ENCODE measurements at regions not wholly inside any gene's neighbourhood (a gene's known extent, or its start where the extent isn't known, plus 50 kb on each side); places are given as distances from the start of the nearest gene placed in this dataset.

- Mint-ChIP-seq H3K36me3 (no peaks in the 10 kb centered on the region), H3K27me3 (no peaks in the 10 kb centered on the region), H3K27ac (no peak overlapping the region), H3K9me3 (ENCODE audit: low read depth) (peaks cover 21% of the 10 kb centered on the region), H3K4me1 (ENCODE audit: low read depth) (no peaks in the 10 kb centered on the region), H3K4me3 (no peak overlapping the region)
Measured at GRCh38 chr2:122491011-122491410, 735.6 kb downstream of the TSN start.

- Mint-ChIP-seq H3K4me3 (no peak overlapping the region), H3K36me3 (no peaks in the 10 kb centered on the region), H3K4me1 (ENCODE audit: low read depth) (no peaks in the 10 kb centered on the region), H3K27ac (no peak overlapping the region), H3K9me3 (ENCODE audit: low read depth) (no peaks in the 10 kb centered on the region), H3K27me3 (no peaks in the 10 kb centered on the region)
Measured at GRCh38 chr2:122500316-122501105, 745.1 kb downstream of the TSN start.

- peaks cover 4% of the 10 kb centered on the region for H3K9me3 Mint-ChIP-seq (ENCODE audit: low read depth)
- H3K4me1 Mint-ChIP-seq (ENCODE audit: low read depth): no peaks in the 10 kb centered on the region
- no peak overlapping the region for H3K4me3 Mint-ChIP-seq
- H3K27ac Mint-ChIP-seq: no peak overlapping the region
- H3K27me3 Mint-ChIP-seq: no peaks in the 10 kb centered on the region
- H3K36me3 Mint-ChIP-seq: no peaks in the 10 kb centered on the region
Measured at GRCh38 chr2:122506620-122507019, 751.2 kb downstream of the TSN start.

GRCh38 chr2:122507261-122507660 lies 751.8 kb downstream of the TSN start:
- H3K27ac Mint-ChIP-seq: no peak overlapping the region
- H3K36me3 Mint-ChIP-seq: no peaks in the 10 kb centered on the region
- no peaks in the 10 kb centered on the region for H3K27me3 Mint-ChIP-seq
- H3K4me1 Mint-ChIP-seq (ENCODE audit: low read depth): no peaks in the 10 kb centered on the region
- peaks cover 4% of the 10 kb centered on the region for H3K9me3 Mint-ChIP-seq (ENCODE audit: low read depth)
- no peak overlapping the region for H3K4me3 Mint-ChIP-seq

GRCh38 chr2:122512091-122512490 lies 756.6 kb downstream of the TSN start:
- H3K36me3 Mint-ChIP-seq: no peaks in the 10 kb centered on the region
- no peaks in the 10 kb centered on the region for H3K4me1 Mint-ChIP-seq (ENCODE audit: low read depth)
- no peaks in the 10 kb centered on the region for H3K27me3 Mint-ChIP-seq

DNA sequence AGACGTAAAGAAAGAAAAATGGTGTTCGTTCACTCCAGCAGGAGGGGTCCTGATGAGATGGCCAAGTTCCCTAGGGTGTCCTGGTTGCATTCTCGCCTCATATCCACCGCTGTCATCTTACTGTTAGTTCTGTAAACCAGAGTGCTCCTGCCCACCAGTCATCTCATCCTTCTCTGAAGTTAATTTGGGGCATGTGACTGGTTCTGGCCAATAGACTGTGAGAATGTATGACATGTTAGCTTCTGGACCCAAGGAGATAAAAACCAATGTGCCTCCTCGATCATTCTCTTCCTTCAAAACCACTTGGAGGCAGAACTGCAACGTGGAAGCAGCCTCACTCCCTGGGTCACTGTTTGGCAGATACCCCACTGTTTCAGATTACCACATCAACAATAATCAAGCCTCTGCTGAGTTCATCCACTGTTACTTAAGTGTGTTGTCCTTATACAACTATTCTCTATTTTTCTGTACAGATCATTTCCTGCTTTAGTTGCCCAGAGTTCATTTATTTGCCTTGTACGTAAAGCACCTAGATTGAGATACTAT lies 759.1 kb downstream of the TSN start:
- Mint-ChIP-seq H3K4me1 (ENCODE audit: low read depth) (no peaks in the 10 kb centered on the region), H3K4me3 (no peak overlapping the region), H3K27me3 (no peaks in the 10 kb centered on the region), H3K36me3 (no peaks in the 10 kb centered on the region), H3K27ac (no peak overlapping the region), H3K9me3 (ENCODE audit: low read depth) (peaks cover 6% of the 10 kb centered on the region)

More at GRCh38 chr2:122512091-122512490, 756.6 kb downstream of the TSN start:
- H3K27ac Mint-ChIP-seq: no peak overlapping the region
- no peak overlapping the region for H3K4me3 Mint-ChIP-seq
- peaks cover 6% of the 10 kb centered on the region for H3K9me3 Mint-ChIP-seq (ENCODE audit: low read depth)

DNA sequence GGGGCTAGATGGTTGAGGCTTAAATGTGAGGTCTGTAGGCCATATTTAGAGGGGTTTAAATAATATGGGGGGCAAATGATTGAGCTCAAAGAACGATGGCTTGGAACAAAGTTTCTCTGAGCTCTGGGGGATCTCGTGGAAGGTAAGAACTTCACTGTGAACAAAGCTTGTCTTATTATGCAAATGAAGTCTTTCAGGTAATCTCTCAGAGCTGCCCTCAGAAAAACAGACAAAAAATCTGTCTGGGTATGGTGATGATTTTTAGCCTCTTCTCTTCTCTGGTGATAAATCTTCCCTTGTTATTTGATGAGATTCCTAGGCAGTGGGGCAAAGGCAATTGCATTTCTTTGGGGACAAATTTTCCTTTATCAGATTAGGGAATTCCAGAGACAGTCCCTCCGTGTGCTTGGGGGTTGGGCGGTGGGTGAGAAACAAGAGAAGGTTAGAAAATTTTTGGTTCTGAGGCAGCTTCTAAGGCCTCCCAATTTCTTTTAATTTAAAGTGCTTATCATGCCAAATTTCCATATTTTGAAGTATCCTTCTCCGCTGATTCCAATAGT lies 760.4 kb downstream of the TSN start:
- Mint-ChIP-seq H3K27me3 (no peaks in the 10 kb centered on the region), H3K9me3 (ENCODE audit: low read depth) (peaks cover 6% of the 10 kb centered on the region), H3K36me3 (no peaks in the 10 kb centered on the region), H3K27ac (no peak overlapping the region), H3K4me1 (ENCODE audit: low read depth) (no peaks in the 10 kb centered on the region), H3K4me3 (no peak overlapping the region)

GRCh38 chr2:122516775-122517174 lies 761.3 kb downstream of the TSN start:
- no peaks in the 10 kb centered on the region for H3K4me1 Mint-ChIP-seq (ENCODE audit: low read depth)
- H3K27ac Mint-ChIP-seq: no peak overlapping the region
- H3K27me3 Mint-ChIP-seq: no peaks in the 10 kb centered on the region

DNA sequence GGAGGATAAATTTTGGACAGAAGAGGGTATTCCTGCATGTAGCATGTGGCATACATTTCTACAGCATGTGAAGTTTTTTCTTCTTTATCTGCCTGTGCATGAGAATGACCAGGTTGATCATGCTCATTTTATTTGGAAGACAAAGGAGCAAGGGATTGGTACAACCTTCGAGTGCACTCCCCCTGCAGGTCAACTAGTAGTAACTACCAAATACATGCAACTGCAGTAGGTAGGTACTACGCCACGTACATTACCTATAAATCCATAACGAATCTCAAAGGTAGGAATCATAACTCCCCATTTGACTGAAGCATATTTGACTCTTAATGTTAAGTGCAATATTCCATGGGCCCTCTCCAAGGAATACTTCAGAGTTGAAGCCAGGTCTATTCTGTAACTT lies 763.9 kb downstream of the TSN start:
- no peaks in the 10 kb centered on the region for H3K27me3 Mint-ChIP-seq
- no peaks in the 10 kb centered on the region for H3K4me1 Mint-ChIP-seq (ENCODE audit: low read depth)
- no peak overlapping the region for H3K27ac Mint-ChIP-seq
- H3K36me3 Mint-ChIP-seq: no peaks in the 10 kb centered on the region
- no peak overlapping the region for H3K4me3 Mint-ChIP-seq
- H3K9me3 Mint-ChIP-seq (ENCODE audit: low read depth): peaks cover 3% of the 10 kb centered on the region

More at GRCh38 chr2:122516775-122517174, 761.3 kb downstream of the TSN start:
- peaks cover 6% of the 10 kb centered on the region for H3K9me3 Mint-ChIP-seq (ENCODE audit: low read depth)
- H3K4me3 Mint-ChIP-seq: no peak overlapping the region
- no peaks in the 10 kb centered on the region for H3K36me3 Mint-ChIP-seq

GRCh38 chr2:122519821-122520611 lies 764.6 kb downstream of the TSN start:
- no peaks in the 10 kb centered on the region for H3K9me3 Mint-ChIP-seq (ENCODE audit: low read depth)
- H3K36me3 Mint-ChIP-seq: no peaks in the 10 kb centered on the region
- no peaks in the 10 kb centered on the region for H3K27me3 Mint-ChIP-seq
- no peak overlapping the region for H3K4me3 Mint-ChIP-seq
- no peaks in the 10 kb centered on the region for H3K4me1 Mint-ChIP-seq (ENCODE audit: low read depth)
- H3K27ac Mint-ChIP-seq: no peak overlapping the region

DNA sequence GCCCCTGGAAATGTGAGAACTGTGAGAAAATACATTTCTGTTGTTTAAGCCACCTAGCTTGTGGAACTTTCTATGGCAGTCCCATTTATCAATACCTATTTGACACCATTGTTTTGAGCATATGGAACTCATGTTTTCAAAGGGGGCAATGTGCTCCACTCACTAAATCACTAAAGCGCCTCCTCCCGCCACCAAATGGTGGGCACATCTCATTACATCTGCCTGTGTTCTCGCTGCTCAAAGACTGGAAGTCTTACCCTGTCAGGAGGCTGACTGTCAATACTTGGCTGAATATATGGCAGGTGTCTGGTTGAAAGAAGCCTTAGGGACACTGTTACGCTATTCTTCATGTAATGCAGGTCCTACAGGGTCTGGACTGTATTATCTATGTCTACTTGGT lies 767.7 kb downstream of the TSN start:
- Mint-ChIP-seq H3K27ac (no peak overlapping the region), H3K4me1 (ENCODE audit: low read depth) (no peaks in the 10 kb centered on the region), H3K36me3 (no peaks in the 10 kb centered on the region), H3K27me3 (no peaks in the 10 kb centered on the region), H3K9me3 (ENCODE audit: low read depth) (no peaks in the 10 kb centered on the region), H3K4me3 (no peak overlapping the region)

GRCh38 chr2:122523981-122524380 lies 768.5 kb downstream of the TSN start:
- no peaks in the 10 kb centered on the region for H3K36me3 Mint-ChIP-seq
- no peak overlapping the region for H3K4me3 Mint-ChIP-seq
- H3K27me3 Mint-ChIP-seq: no peaks in the 10 kb centered on the region
- H3K4me1 Mint-ChIP-seq (ENCODE audit: low read depth): no peaks in the 10 kb centered on the region
- H3K27ac Mint-ChIP-seq: no peak overlapping the region
- no peaks in the 10 kb centered on the region for H3K9me3 Mint-ChIP-seq (ENCODE audit: low read depth)

GRCh38 chr2:122525336-122525735 lies 769.9 kb downstream of the TSN start:
- Mint-ChIP-seq H3K9me3 (ENCODE audit: low read depth) (no peaks in the 10 kb centered on the region), H3K27ac (no peak overlapping the region), H3K27me3 (no peaks in the 10 kb centered on the region), H3K36me3 (no peaks in the 10 kb centered on the region), H3K4me1 (ENCODE audit: low read depth) (no peaks in the 10 kb centered on the region), H3K4me3 (no peak overlapping the region)

GRCh38 chr2:122528061-122528460 lies 772.6 kb downstream of the TSN start:
- no peak overlapping the region for H3K27ac Mint-ChIP-seq
- H3K4me3 Mint-ChIP-seq: no peak overlapping the region
- H3K27me3 Mint-ChIP-seq: no peaks in the 10 kb centered on the region
- no peaks in the 10 kb centered on the region for H3K4me1 Mint-ChIP-seq (ENCODE audit: low read depth)
- peaks cover 3% of the 10 kb centered on the region for H3K9me3 Mint-ChIP-seq (ENCODE audit: low read depth)
- no peaks in the 10 kb centered on the region for H3K36me3 Mint-ChIP-seq
